ENCODE measurements at regions not wholly inside any gene's neighbourhood (a gene's known extent, or its start where the extent isn't known, plus 50 kb on each side); places are given as distances from the start of the nearest gene placed in this dataset.

GRCh38 chr6:71119560-71119959 is 162.7 kb upstream of the B3GAT2 start:
- DNase-seq (ENCODE audit: low read depth in 2 of 3, low spot score in 1 of 3) = no peak

- DNase-seq (ENCODE audit: low read depth in 2 of 3, low spot score in 1 of 3) = no peak
These were observed 165.6 kb upstream of the OGFRL1 start for GRCh38 chr6:71123051-71123450.

- DNase-seq (ENCODE audit: low read depth in 2 of 3, low spot score in 1 of 3) = no peak
These were observed 164.3 kb upstream of the OGFRL1 start for GRCh38 chr6:71124340-71124739.

- no peak for DNase-seq (ENCODE audit: low read depth in 2 of 3, low spot score in 1 of 3)
These were observed 163.4 kb upstream of the OGFRL1 start for GRCh38 chr6:71125216-71125615.

GRCh38 chr6:71126506-71126905 is 162.1 kb upstream of the OGFRL1 start:
- DNase-seq (ENCODE audit: low read depth in 2 of 3, low spot score in 1 of 3) = no peak

GRCh38 chr6:71127374-71127773 is 161.2 kb upstream of the OGFRL1 start:
- DNase-seq (ENCODE audit: low read depth in 2 of 3, low spot score in 1 of 3) = no peak

- DNase-seq (ENCODE audit: low read depth in 2 of 3, low spot score in 1 of 3) = no peak
These were observed 158.3 kb upstream of the OGFRL1 start for GRCh38 chr6:71130277-71130676.

- no peak for DNase-seq (ENCODE audit: low read depth in 2 of 3, low spot score in 1 of 3)
These were observed 153.5 kb upstream of the OGFRL1 start for GRCh38 chr6:71134929-71135642.

- DNase-seq (ENCODE audit: low read depth in 2 of 3, low spot score in 1 of 3) = no peak
These were observed 150.6 kb upstream of the OGFRL1 start for GRCh38 chr6:71137973-71138372.

GRCh38 chr6:71138376-71138775 is 150.2 kb upstream of the OGFRL1 start:
- no peak for DNase-seq (ENCODE audit: low read depth in 2 of 3, low spot score in 1 of 3)

GRCh38 chr6:71139249-71139648 is 149.4 kb upstream of the OGFRL1 start:
- DNase-seq (ENCODE audit: low read depth in 2 of 3, low spot score in 1 of 3) = no peak

GRCh38 chr6:71153755-71154325 is 134.8 kb upstream of the OGFRL1 start:
- DNase-seq (ENCODE audit: low read depth in 2 of 3, low spot score in 1 of 3) = no peak

GRCh38 chr6:71157345-71157744 is 131.3 kb upstream of the OGFRL1 start:
- no peak for DNase-seq (ENCODE audit: low read depth in 2 of 3, low spot score in 1 of 3)

GRCh38 chr6:71164890-71165289 is 123.7 kb upstream of the OGFRL1 start:
- DNase-seq (ENCODE audit: low read depth in 2 of 3, low spot score in 1 of 3) = no peak

GRCh38 chr6:71168233-71168765 is 120.3 kb upstream of the OGFRL1 start:
- no peak for DNase-seq (ENCODE audit: low read depth in 2 of 3, low spot score in 1 of 3)

GRCh38 chr6:71171497-71172070 is 117.0 kb upstream of the OGFRL1 start:
- no peak for DNase-seq (ENCODE audit: low read depth in 2 of 3, low spot score in 1 of 3)

GRCh38 chr6:71179249-71179885 is 109.2 kb upstream of the OGFRL1 start:
- no peak for DNase-seq (ENCODE audit: low read depth in 2 of 3, low spot score in 1 of 3)

- no peak for DNase-seq (ENCODE audit: low read depth in 2 of 3, low spot score in 1 of 3)
These were observed 107.0 kb upstream of the OGFRL1 start for GRCh38 chr6:71181565-71181964.

- no peak for DNase-seq (ENCODE audit: low read depth in 2 of 3, low spot score in 1 of 3)
These were observed 101.5 kb upstream of the OGFRL1 start for GRCh38 chr6:71187141-71187540.

- DNase-seq (ENCODE audit: low read depth in 2 of 3, low spot score in 1 of 3) = no peak
These were observed 97.8 kb upstream of the OGFRL1 start for GRCh38 chr6:71190809-71191208.

GRCh38 chr6:71194724-71195123 is 93.9 kb upstream of the OGFRL1 start:
- DNase-seq (ENCODE audit: low read depth in 2 of 3, low spot score in 1 of 3) = no peak

GRCh38 chr6:71197267-71197666 is 91.3 kb upstream of the OGFRL1 start:
- no peak for DNase-seq (ENCODE audit: low read depth in 2 of 3, low spot score in 1 of 3)

Measured in stimulated activated CD4-positive, alpha-beta T cell treated with anti-CD3 and anti-CD28 coated beads, Interleukin-12 subunit alpha, Interleukin-12 subunit beta, amount 100 ng/mL, for 48 hours (primary cell).